Gastrocnemius medialis (tissue), 4 donors: ENCODE measurements at regions not wholly inside any gene's neighbourhood (a gene's known extent, or its start where the extent isn't known, plus 50 kb on each side); places are given as distances from the start of the nearest gene placed in this dataset.

Experiments
- CTCF ChIP-seq, 5 experiments: fragments of 450-650 bp in 3 of 5; fragments of 200-600 bp in 2 of 5; sonication (generic) in 2 of 5; IDR thresholded peaks in 4 of 5; conservative IDR thresholded peaks in 1 of 5; 1 replicate in 4 of 5; 2 replicates in 1 of 5; pipeline ENCODE4 v1.5.1; 2016 to 2019; ENCODE audit warnings: antibody characterized with exemption in 5 of 5, mild to moderate bottlenecking in 3 of 5, moderate library complexity in 3 of 5
- POLR2A ChIP-seq, 2 donors: fragments of 450-650 bp; IDR thresholded peaks; one replicate each; pipeline ENCODE4 v1.6.1; 2017; ENCODE audit warnings: antibody characterized with exemption in 2 of 2, mild to moderate bottlenecking in 2 of 2, moderate library complexity in 2 of 2

GRCh38 chr6:6994796-6995195 is 113.0 kb upstream of the RREB1 start:
- TF ChIP-seq CTCF (IDR thresholded peaks at IDR 0.05 in 4 of 5, conservative IDR thresholded peaks at IDR 0.05 in 1 of 5): no peak
- TF ChIP-seq POLR2A (IDR thresholded peaks at IDR 0.05): no peak
